ENCODE measurements at regions not wholly inside any gene's neighbourhood (a gene's known extent, or its start where the extent isn't known, plus 50 kb on each side); places are given as distances from the start of the nearest gene placed in this dataset.

- Mint-ChIP-seq H3K4me3 (no peak overlapping the region), H3K27me3 (ENCODE audit: insufficient read depth, low read depth, poor library complexity) (peaks cover 2% of the 10 kb centered on the region), H3K36me3 (ENCODE audit: low read depth) (no peaks in the 10 kb centered on the region), H3K27ac (no peak overlapping the region), H3K9me3 (no peaks in the 10 kb centered on the region), H3K4me1 (no peaks in the 10 kb centered on the region; the same call in 2 of the 3 replicates)
- no peak overlapping the region for H2AFZ ChIP-seq
- no peaks in the 10 kb centered on the region for H3K4me1 ChIP-seq (ENCODE audit: insufficient read depth)
- TF ChIP-seq ZNF114 (CRISPR knock-in tag; IDR thresholded peaks at IDR 0.05) (no peak), CREB1 (CRISPR knock-in tag; IDR thresholded peaks at IDR 0.05; ENCODE audit: low read depth) (no peak), CTCF (conservative IDR thresholded peaks at IDR 0.05; ENCODE audit: low read depth in 2 of 2) (peak; percentile 48 to 61), ZNF462 (CRISPR knock-in tag; IDR thresholded peaks at IDR 0.05) (no peak), ZNF331 (CRISPR knock-in tag; IDR thresholded peaks at IDR 0.05; ENCODE audit: low read depth) (no peak)
- no peak overlapping the region for H3K4me2 ChIP-seq
- no peaks in the 10 kb centered on the region for H3K27me3 ChIP-seq (ENCODE audit: insufficient read depth)
- no peak overlapping the region for H3K27ac ChIP-seq (ENCODE audit: low read depth)
- no peak overlapping the region for H3K4me3 ChIP-seq
- no peaks in the 10 kb centered on the region for H3K36me3 ChIP-seq (ENCODE audit: insufficient read depth)
- H3F3A ChIP-seq (replicated peaks; ENCODE audit: low read depth) = no peaks in the 10 kb centered on the region
- no peaks in the 10 kb centered on the region for H3K9me2 ChIP-seq (ENCODE audit: insufficient read depth)
- ATAC-seq (no peak), DNase-seq (ENCODE audit: low spot score) (peak; percentile 17)
- no peaks in the 10 kb centered on the region for H3K79me2 ChIP-seq (replicated peaks; ENCODE audit: insufficient read depth)
- no peaks in the 10 kb centered on the region for H4K20me1 ChIP-seq (replicated peaks; ENCODE audit: insufficient read depth)
Observed at GRCh38 chr2:88959480-88960204, 268.2 kb downstream of the RPIA start.
